ENCODE measurements at regions not wholly inside any gene's neighbourhood (a gene's known extent, or its start where the extent isn't known, plus 50 kb on each side); places are given as distances from the start of the nearest gene placed in this dataset.

- no peak for DNase-seq
These were observed 152.5 kb downstream of the DMRT2 start for GRCh38 chr9:1202512-1203280.

GRCh38 chr9:1207686-1208085, 157.5 kb downstream of the DMRT2 start:
- DNase-seq = no peak

GRCh38 chr9:1208157-1208556, 158.0 kb downstream of the DMRT2 start:
- no peak for DNase-seq

DNA sequence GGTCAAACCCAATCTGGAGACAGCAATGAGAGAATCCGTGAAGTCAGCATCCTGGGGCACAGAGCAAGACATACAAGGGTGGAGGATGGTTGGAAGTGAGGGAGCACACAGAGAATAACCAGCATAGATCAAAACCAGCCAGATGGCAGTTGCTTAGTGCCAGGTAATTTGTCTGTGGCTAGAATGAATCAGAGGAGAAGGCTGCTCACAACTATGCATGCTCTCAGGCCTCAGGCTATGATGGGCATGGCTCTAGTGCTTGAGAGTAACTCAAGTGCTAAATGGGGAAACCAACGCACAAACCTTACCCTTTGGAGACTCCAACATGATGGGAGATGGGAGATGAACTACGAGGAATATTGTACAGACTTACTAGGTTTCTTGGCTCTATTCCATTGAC, 160.8 kb downstream of the DMRT2 start:
- no peak for DNase-seq

GRCh38 chr9:1216532-1216931, 166.4 kb downstream of the DMRT2 start:
- DNase-seq = no peak

GRCh38 chr9:1217076-1217475, 166.9 kb downstream of the DMRT2 start:
- no peak for DNase-seq

GRCh38 chr9:1219284-1219683, 169.1 kb downstream of the DMRT2 start:
- DNase-seq = no peak

DNA sequence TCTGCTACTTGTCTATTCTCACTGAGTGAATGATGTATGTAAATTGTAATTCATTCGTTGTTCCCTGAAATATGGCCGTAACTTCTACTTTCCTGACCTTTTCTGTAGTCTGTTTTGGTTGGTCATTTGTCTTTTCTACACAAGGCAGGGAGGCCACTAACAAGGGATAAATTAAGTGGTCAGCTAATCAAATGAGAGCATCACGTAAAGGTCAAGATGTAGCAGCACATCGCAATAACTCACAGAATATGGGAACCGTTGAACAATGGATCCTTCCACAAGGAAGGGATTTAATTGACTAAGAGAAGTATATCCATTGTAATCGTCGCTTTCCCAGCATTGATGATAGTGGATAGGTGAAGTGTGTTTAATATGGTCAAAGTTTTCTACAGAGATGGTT, 171.1 kb downstream of the DMRT2 start:
- no peak for DNase-seq

DNA sequence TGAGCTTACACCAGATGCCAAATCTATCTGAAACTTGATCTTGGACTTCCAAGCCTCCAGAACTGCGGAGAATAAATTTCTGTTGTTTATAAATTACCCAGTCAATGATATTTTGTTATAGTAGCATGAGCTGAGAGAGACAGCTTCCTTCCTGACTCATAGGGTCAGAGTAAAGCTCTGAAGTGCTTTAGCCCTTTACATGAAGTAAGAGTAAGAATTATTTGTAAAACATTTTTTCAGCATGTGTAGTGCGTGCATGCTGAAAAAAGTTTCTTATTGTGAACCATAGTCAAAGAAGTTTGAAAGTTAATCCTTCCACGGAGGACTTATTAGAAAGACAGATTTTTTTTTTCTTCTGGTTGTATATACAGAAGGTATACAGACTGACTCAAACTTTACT, 172.4 kb downstream of the DMRT2 start:
- DNase-seq = no peak

- no peak for DNase-seq
These were observed 182.1 kb downstream of the DMRT2 start for GRCh38 chr9:1231998-1232919.

DNA sequence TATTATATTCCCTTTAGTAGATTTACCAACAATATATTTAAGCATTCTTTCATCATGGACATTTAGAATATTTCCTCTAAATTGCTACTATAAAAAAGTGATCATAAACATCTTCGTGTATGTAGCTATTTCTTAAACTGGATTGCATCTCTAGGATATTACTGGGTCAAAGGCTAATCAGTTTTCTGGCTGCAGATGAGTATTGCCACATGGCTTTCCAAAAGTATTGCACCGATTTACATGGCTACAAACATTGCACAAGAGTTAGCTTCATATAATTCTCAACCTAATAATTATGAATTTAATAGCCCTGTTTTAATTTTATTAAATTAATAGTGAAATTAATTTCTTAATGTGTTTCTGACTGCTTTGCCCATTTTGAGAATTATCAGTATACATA, 183.4 kb downstream of the DMRT2 start:
- DNase-seq = no peak

DNA sequence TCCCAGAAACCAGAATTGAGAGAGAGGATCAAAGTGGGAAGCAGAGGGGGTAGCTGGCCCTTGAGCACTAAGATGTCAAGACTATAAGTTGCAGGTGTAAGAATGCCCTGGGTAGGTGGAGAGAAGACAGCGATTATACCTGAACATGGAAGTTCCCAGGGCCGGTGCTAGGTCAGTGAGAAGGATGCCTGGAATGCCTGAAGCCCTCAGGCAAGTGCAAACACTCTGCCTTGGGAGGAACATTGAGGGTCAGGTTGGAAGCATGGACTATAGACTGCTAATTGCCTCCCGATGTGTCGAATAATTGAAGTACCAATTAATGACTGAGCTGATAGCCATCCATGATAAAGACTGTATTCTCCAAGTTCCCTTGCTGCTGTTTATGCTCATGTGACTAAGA, 185.5 kb downstream of the DMRT2 start:
- DNase-seq = no peak

DNA sequence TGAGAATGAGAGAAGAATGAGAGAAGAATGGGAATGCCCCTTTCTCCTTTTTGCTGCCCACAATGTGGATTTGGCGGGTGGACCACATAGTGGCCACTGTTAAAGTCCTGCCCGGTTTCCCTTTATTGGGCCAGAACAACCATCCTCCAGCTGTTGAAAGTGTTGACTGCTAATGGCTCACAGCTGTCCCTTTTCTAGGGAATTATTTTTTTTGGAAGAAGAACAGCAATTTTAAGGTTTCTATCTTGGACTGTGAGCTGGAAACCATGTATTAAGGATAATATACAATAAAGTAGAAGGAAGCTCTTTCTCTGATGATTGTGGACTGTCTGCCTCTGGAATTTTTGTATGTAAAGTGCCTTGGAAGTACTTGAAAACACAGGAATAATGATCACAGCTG, 185.9 kb downstream of the DMRT2 start:
- DNase-seq = no peak

GRCh38 chr9:1238407-1238806, 188.2 kb downstream of the DMRT2 start:
- DNase-seq = no peak

DNA sequence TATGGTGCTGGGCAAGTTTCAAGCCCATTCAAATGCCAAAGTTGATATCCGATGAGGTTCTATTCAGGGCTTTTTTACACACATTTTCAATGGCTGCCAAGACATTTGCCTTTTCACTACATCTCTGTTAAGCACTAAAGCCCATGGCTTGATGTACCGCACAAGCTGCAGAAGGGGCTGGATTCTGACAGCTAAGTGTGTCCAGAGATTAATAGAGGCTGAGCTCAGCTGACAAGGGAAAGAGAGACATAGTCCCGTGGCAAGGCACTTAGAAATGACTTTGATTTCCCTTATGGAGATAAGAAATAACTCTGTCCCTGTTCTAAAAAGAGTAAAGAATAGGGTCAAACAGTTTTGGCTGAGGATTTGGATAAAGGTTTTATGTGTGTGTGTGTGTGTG, 198.6 kb downstream of the DMRT2 start:
- no peak for DNase-seq

- DNase-seq = no peak
These were observed 203.2 kb downstream of the DMRT2 start for GRCh38 chr9:1253064-1253979.

DNA sequence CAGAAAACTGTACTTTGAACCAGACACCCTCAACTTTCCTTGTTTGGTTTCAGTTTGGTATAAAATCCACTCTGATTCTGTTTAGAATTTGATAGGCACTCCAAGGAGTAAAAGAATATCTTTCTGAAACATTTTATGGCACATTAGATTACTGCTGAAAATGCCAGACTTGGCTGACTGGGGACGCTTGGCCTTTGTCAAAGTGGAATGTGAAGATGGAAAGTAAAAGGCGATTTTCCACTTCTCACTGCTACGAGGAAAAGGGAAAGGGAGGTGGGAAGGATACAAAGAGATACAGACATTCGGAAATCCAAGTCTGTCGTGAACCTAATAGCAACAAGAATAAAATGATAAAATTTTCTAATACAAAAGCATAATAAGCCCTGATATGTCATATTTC, 203.9 kb downstream of the DMRT2 start:
- DNase-seq = no peak

GRCh38 chr9:1256178-1256577, 206.0 kb downstream of the DMRT2 start:
- DNase-seq = no peak

DNA sequence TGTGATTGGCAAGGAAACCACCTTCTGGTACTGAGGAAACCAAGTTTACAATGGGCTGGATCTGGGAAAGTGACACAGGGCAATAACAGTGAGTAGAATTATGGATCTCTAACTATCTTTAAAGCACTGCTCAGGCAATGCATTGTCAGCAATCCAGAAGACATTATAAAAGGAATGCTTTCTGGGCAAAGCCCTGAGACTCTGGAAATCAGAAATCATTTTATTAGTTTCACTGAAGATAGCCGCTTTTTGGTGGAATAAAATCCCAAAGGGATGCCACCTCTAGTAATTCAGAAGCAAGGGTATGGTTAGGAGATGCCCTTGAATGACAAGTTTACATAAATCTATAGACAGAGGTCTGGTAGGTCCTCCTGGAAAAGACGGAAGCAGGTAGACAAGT, 211.1 kb downstream of the DMRT2 start:
- DNase-seq = no peak

DNA sequence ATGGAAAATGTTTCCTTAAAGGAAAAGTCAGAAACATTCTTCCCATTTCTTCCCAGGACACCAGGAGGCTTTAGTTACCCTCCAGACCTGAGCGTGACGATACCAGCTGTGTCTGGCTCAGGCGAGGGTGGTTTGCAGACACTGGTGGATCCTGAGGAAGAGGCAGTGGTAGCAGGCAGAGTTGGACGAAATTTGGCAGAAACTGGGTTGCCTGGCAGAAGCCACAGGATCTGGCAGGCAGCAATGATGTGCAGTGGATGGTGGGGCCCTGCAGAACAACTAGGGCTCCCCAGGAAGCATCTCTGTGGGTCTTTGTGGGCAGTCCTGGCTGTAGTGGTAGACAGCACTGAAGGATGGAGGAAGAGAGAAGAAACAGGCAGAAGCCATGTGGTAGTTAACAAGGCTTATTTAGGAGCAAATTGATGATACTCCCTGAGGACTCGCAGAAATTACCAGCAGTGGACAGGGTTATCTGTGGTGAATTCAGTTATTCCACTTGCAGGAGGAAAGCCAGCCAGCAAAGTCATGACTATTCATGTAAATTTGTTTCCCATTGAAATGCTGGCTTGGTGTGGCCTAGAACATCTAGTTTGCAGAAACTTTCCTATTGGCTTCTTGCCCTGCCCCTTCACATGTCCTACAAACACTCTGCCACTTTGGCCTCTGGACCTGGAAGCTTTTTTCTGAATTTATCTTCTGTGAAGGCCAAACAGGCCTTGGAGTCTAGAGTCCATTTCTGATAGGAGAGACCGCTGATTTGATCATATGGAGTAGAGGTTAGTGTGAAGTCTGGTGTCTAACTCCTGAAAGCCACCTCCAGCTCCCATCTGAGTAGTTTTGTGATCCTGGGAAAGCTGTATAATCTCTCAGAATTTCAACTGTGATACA, 212.0 kb downstream of the DMRT2 start:
- DNase-seq = no peak

- DNase-seq = no peak
These were observed 217.0 kb downstream of the DMRT2 start for GRCh38 chr9:1267141-1267570.

DNA sequence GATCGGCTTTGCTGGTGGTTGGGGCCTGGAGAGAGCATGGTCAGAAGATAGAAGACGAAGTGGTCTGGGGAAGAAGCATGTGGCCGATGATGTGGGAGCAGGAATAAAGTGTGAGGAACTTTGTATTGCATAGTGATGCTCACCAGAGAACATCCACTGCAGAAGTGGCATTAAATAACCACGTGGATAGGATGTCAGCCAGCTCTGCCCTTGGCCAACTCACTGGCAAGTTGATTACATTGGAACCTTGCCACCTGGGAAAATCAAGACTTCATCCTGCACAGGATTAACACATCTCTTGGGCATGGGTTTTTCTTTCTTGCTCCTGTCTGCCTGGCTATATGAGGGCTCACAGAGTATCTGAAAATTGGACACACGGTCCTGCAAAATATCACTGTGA, 217.4 kb downstream of the DMRT2 start:
- no peak for DNase-seq

Data from NCI-H526 (cell line).